Mucosa of stomach (tissue), 1 donor: ENCODE measurements at regions not wholly inside any gene's neighbourhood (a gene's known extent, or its start where the extent isn't known, plus 50 kb on each side); places are given as distances from the start of the nearest gene placed in this dataset.

ENCODE experiments used
- H3K27me3 ChIP-seq: one replicate; pipeline ENCODE4 v1.7.0; 2013; ENCODE audit warnings: mild to moderate bottlenecking, low read length; ENCODE audit not compliant: control insufficient read depth, insufficient read depth
- H3K36me3 ChIP-seq: one replicate; pipeline ENCODE4 v1.7.0; 2013; ENCODE audit warnings: low read length; ENCODE audit not compliant: control insufficient read depth, insufficient read depth
- H3K4me1 ChIP-seq: one replicate; pipeline ENCODE4 v1.7.0; 2013; ENCODE audit warnings: mild to moderate bottlenecking, low read length; ENCODE audit not compliant: control insufficient read depth, insufficient read depth
- H3K4me3 ChIP-seq: one replicate; pipeline ENCODE4 v1.7.0; 2013; ENCODE audit warnings: low read length
- H3K9ac ChIP-seq: one replicate; pipeline ENCODE4 v1.7.0; 2013; ENCODE audit warnings: mild to moderate bottlenecking, low read length, moderate library complexity
- H3K9me3 ChIP-seq: one replicate; pipeline ENCODE4 v1.7.0; 2013; ENCODE audit warnings: mild to moderate bottlenecking, low read length, moderate library complexity; ENCODE audit not compliant: control insufficient read depth
- donor health status: Pancreatic carcinoma.

GRCh38 chr5:89253666-89254352 is 370.8 kb upstream of the MEF2C start:
- H3K36me3 ChIP-seq, result no peaks in the 10 kb centered on the region
- no peaks in the 10 kb centered on the region for H3K9me3 ChIP-seq
- no peaks in the 10 kb centered on the region for H3K27me3 ChIP-seq
- H3K9ac ChIP-seq, result no peak overlapping the region
- H3K4me3 ChIP-seq, result no peak overlapping the region
- no peaks in the 10 kb centered on the region for H3K4me1 ChIP-seq

DNA sequence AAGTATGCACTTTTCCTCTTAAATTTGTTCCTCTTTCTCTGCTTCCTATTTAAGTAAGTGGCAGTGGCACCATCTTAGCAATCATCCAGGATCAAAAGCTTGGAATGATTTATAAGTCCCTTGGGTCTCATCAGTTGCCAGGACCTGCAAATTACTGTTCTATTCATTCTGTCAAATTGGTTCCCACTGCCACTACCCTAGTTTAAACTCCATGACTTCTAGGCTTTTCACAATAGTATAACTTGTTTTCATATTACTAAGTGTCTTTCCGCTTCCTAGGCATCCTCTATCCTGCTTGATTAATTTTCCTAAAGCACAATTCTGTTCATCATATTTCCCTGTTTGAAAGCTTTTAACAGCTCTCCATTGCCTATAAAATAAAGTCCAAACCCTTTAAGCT is 363.9 kb upstream of the MEF2C start:
- Histone ChIP-seq H3K4me1 (no peaks in the 10 kb centered on the region), H3K9me3 (no peaks in the 10 kb centered on the region), H3K27me3 (no peaks in the 10 kb centered on the region), H3K36me3 (no peaks in the 10 kb centered on the region), H3K4me3 (no peak overlapping the region), H3K9ac (no peak overlapping the region)

DNA sequence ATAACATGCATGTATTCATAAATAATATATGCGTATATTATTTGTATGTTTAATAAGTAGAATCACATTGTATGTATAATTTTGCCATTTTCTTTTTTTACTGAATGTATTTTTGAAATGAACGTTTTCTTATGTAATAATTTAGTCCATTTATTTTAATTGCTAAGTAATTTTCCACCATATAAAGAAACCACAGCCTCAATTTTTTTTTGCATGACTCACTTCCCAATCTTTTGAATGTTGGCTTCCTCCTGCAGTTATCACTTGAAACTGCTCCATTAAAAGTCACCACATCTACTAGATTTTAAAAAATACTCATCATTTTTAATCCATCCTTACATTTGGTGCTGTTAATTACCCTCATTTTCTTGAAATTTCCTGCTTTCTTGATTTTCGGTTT is 363.3 kb upstream of the MEF2C start:
- H3K4me3 ChIP-seq, result no peak overlapping the region
- H3K9me3 ChIP-seq, result no peaks in the 10 kb centered on the region
- no peaks in the 10 kb centered on the region for H3K27me3 ChIP-seq
- H3K36me3 ChIP-seq, result no peaks in the 10 kb centered on the region
- H3K4me1 ChIP-seq, result no peaks in the 10 kb centered on the region
- H3K9ac ChIP-seq, result no peak overlapping the region

DNA sequence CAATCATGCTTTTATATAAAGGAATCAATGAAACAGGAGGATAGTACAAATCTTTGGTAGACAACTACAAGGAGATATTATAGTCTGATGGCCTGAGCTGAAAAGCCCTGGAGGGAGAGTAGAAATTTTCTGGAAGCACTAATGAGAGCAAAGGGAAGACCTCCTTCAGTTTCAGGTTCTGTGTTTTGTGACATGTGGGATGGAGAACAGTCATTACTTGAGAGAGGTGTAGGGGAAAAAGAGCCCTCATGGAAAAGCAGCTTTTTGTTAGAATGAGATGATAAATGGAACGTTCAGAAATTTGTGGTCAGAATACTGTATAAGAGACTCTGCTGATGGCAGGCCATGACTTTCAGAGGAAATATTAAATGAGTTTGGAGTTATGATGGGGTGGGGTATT is 360.6 kb upstream of the MEF2C start:
- Histone ChIP-seq H3K9me3 (no peaks in the 10 kb centered on the region), H3K9ac (no peak overlapping the region), H3K36me3 (no peaks in the 10 kb centered on the region)

GRCh38 chr5:89241186-89241585 is 358.2 kb upstream of the MEF2C start:
- H3K9ac ChIP-seq, result no peak overlapping the region
- H3K4me1 ChIP-seq, result no peaks in the 10 kb centered on the region
- H3K36me3 ChIP-seq, result no peaks in the 10 kb centered on the region
- H3K9me3 ChIP-seq, result no peaks in the 10 kb centered on the region
- no peaks in the 10 kb centered on the region for H3K27me3 ChIP-seq
- no peak overlapping the region for H3K4me3 ChIP-seq

More for the DNA sequence above, 360.6 kb upstream of the MEF2C start:
- Histone ChIP-seq H3K27me3 (no peaks in the 10 kb centered on the region), H3K4me1 (no peaks in the 10 kb centered on the region), H3K4me3 (no peak overlapping the region)

- H3K4me3 ChIP-seq, result no peak overlapping the region
- H3K9me3 ChIP-seq, result no peaks in the 10 kb centered on the region
- no peaks in the 10 kb centered on the region for H3K27me3 ChIP-seq
- no peaks in the 10 kb centered on the region for H3K4me1 ChIP-seq
- no peak overlapping the region for H3K9ac ChIP-seq
- H3K36me3 ChIP-seq, result no peaks in the 10 kb centered on the region
These were observed 353.9 kb upstream of the MEF2C start for GRCh38 chr5:89236900-89237299.

GRCh38 chr5:89233462-89233861 is 350.5 kb upstream of the MEF2C start:
- Histone ChIP-seq H3K27me3 (no peaks in the 10 kb centered on the region), H3K4me3 (no peak overlapping the region), H3K9ac (no peak overlapping the region), H3K9me3 (no peaks in the 10 kb centered on the region), H3K4me1 (no peaks in the 10 kb centered on the region), H3K36me3 (no peaks in the 10 kb centered on the region)

GRCh38 chr5:89232139-89232603 is 349.2 kb upstream of the MEF2C start:
- Histone ChIP-seq H3K36me3 (no peaks in the 10 kb centered on the region), H3K27me3 (no peaks in the 10 kb centered on the region), H3K9me3 (no peaks in the 10 kb centered on the region), H3K9ac (no peak overlapping the region), H3K4me3 (no peak overlapping the region), H3K4me1 (no peaks in the 10 kb centered on the region)

- Histone ChIP-seq H3K9me3 (no peaks in the 10 kb centered on the region), H3K9ac (no peak overlapping the region), H3K4me3 (no peak overlapping the region), H3K27me3 (no peaks in the 10 kb centered on the region), H3K4me1 (no peaks in the 10 kb centered on the region), H3K36me3 (no peaks in the 10 kb centered on the region)
These were observed 347.2 kb upstream of the MEF2C start for GRCh38 chr5:89230178-89230577.

- Histone ChIP-seq H3K4me1 (no peaks in the 10 kb centered on the region), H3K27me3 (no peaks in the 10 kb centered on the region), H3K36me3 (no peaks in the 10 kb centered on the region), H3K9me3 (no peaks in the 10 kb centered on the region), H3K4me3 (no peak overlapping the region), H3K9ac (no peak overlapping the region)
These were observed 346.5 kb upstream of the MEF2C start for GRCh38 chr5:89229331-89230070.

DNA sequence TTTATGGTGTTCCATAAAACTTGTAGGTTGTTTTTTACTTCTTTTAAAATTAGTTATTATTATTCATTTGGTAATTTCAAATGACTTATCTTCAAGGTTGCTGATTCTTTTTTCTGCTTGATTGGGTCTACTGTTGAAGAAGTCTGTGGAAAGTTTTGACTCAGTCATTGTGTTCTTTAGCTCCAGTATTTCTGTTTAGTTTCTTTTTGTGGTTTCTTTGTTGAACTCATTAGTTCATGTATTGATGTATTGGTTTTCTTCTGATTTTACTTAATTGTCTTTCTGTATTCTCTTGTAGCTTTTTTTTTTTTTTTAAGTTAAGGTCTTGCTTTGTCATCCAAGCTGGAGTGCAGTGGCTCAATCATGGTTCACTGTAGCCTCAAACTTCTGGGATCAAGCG is 345.4 kb upstream of the MEF2C start:
- Histone ChIP-seq H3K27me3 (no peaks in the 10 kb centered on the region), H3K36me3 (no peaks in the 10 kb centered on the region), H3K9me3 (no peaks in the 10 kb centered on the region), H3K4me1 (no peaks in the 10 kb centered on the region), H3K4me3 (no peak overlapping the region), H3K9ac (no peak overlapping the region)

DNA sequence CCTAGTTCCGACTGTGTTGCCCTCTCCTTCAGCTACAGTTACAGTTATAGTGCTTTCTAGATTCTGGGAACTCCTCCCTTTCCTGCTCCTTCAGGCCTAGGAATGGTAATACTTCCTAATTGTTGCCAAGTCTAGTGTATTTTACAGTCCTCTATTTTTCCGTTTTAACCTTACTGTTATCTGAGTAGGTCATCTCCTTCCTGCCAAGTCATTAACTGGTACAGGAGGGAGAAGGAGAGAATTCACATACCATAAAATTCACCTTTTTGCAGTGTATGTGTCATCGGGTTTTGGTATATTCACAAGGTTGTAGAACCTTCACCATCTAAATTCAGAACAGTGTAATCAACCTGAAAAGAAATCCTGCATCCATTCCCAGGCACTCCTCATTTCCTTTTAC is 335.4 kb upstream of the MEF2C start:
- Histone ChIP-seq H3K4me3 (no peak overlapping the region), H3K27me3 (no peaks in the 10 kb centered on the region), H3K36me3 (no peaks in the 10 kb centered on the region)

More for the DNA sequence above, 335.4 kb upstream of the MEF2C start:
- H3K4me1 ChIP-seq, result no peaks in the 10 kb centered on the region
- H3K9ac ChIP-seq, result no peak overlapping the region
- H3K9me3 ChIP-seq, result no peaks in the 10 kb centered on the region
